Heart left ventricle (tissue), 16 donors: ENCODE measurements at regions not wholly inside any gene's neighbourhood (a gene's known extent, or its start where the extent isn't known, plus 50 kb on each side); places are given as distances from the start of the nearest gene placed in this dataset.

ENCODE experiments used
- ATAC-seq, 4 donors: fragments of 200-7000 bp; cut with Tn5 transposase; one replicate each; pipeline ENCODE4 v1.9.1; 2020 to 2022; ENCODE audit warnings: moderate library complexity in 4 of 4, mild to moderate bottlenecking in 3 of 4, moderate number of reproducible peaks in 1 of 4
- DNase-seq, 5 donors: peaks; one replicate each; pipeline ENCODE4 v3.0.0-alpha.2; 2020
- H3K27ac ChIP-seq, 12 donors: fragments of 200-600 bp; sonication (generic) in 4 of 12; one replicate each; pipeline versions ENCODE4 v1.5.0 to v1.8.0; 2016 to 2022; ENCODE audit warnings: mild to moderate bottlenecking in 2 of 12
- H3K27me3 ChIP-seq, 9 donors: fragments of 200-600 bp; sonication (generic) in 2 of 9; one replicate each; pipeline versions ENCODE4 v1.5.1 to v1.8.0; 2016 to 2022; ENCODE audit warnings: mild to moderate bottlenecking in 3 of 9
- H3K36me3 ChIP-seq, 9 donors: fragments of 200-600 bp; sonication (generic) in 2 of 9; one replicate each; pipeline versions ENCODE4 v1.5.0 to v1.8.0; 2018 to 2022; ENCODE audit warnings: mild to moderate bottlenecking in 2 of 9
- H3K4me1 ChIP-seq, 12 donors: fragments of 200-600 bp; sonication (generic) in 4 of 12; one replicate each; pipeline versions ENCODE4 v1.5.0 to v1.8.0; 2016 to 2022; ENCODE audit warnings: mild to moderate bottlenecking in 3 of 12
- H3K4me3 ChIP-seq, 12 donors: fragments of 200-600 bp; sonication (generic) in 4 of 12; one replicate each; pipeline versions ENCODE4 v1.5.0 to v1.8.0; 2017 to 2022; ENCODE audit warnings: mild to moderate bottlenecking in 9 of 12, moderate library complexity in 4 of 12
- H3K9me3 ChIP-seq, 12 donors: fragments of 200-600 bp; sonication (generic) in 4 of 12; one replicate each; pipeline versions ENCODE4 v1.5.0 to v1.8.0; 2016 to 2022; ENCODE audit warnings: mild to moderate bottlenecking in 1 of 12
- CTCF ChIP-seq, 12 donors: fragments of 200-600 bp; sonication (generic) in 4 of 12; IDR thresholded peaks; one replicate each; pipeline versions ENCODE4 v1.5.0 to v1.8.0; 2018 to 2022; ENCODE audit warnings: antibody characterized with exemption in 12 of 12, mild to moderate bottlenecking in 5 of 12
- POLR2A ChIP-seq, 2 donors: fragments of 450-650 bp; IDR thresholded peaks; one replicate each; pipeline ENCODE4 v1.6.1; 2017; ENCODE audit warnings: antibody characterized with exemption in 2 of 2, mild to moderate bottlenecking in 2 of 2, moderate library complexity in 2 of 2
- WGBS, 4 donors: extraction: QIAGEN DNeasy Blood & Tissue Kit in 2 of 4; methylation state at CpG; one replicate each; pipeline versions ENCODE4 v1.1.5 to v1.1.7; 2013 to 2018; 5-methylcytosine and 5-hydroxymethylcytosine counted together
- intact Hi-C, 10 donors: fragments of 100-400 bp; cut with DNase I; formaldehyde crosslinking; loops; one replicate each; pipeline versions ENCODE4 v1.11.1 to v1.14.2; 2022
- donor health status: ischemic (EF 13 %, LVEDD 7.1; RV severe dilation, severe dysfunction).
- donor health status: healthy with polysubstance abuse.
- donor health status: DM: no; HTN: yes; CAD: no.
- donor health status: DM: no; HTN: no; CAD: no.
- donor health status: ischemic (EF 25% LVEDD 6.9; RV normal size, moderate dysfunction).
- donor health status: ischemic (EF 25% LVEDD 5.7; RV mildly dilated, moderate dysfunction).
- donor health status: healthy.
- donor health status: DM: yes; HTN: yes; CAD: no.
- donor health status: ischemic (EF 35%, LVEDD 5.7; RV mildly dilated, moderate dysfunction).
- donor health status: nonischemic (EF 11% LVEDD 7.7; RV severe dilation, severe dysfunction).
- donor health status: DM: yes; HTN: yes; CAD: no.
- donor health status: PGD.
- donor health status: ischemic (EF 29% LVEDD 5.4; RV normal size, mild dysfunction).
- donor health status: nonischemic (EF 23%, LVEDD 6.1; RV moderate dilation, normal function).

DNA sequence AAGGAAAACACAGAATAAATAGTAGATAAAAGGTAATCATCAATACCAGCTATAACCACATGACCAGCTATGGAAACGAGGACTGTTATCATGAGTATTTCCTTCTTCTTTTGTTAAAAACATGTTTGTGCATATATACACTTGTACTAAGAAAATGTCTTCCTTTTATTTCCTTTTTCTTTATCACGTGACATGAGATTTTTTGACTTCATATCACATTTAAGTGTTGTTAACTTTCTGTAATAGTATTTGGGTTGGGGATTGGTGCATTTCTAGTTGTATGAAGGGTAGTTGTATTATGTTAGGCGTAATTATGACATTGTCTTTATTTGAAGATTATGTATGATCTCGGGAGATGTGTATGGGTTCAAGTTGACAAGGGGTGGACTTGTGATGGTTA is 278.5 kb upstream of the ZNF385D start:
- intact Hi-C loops = no loop called here
- DNase-seq (no peak), ATAC-seq (no peak)
- 79 to 87% (median 83%) methylated on average over 4 of the region's 4 CpGs for WGBS, 4 donors
- Histone ChIP-seq H3K4me1 (no peaks in the 10 kb centered on the region), H3K9me3 (no peaks in the 10 kb centered on the region), H3K36me3 (no peaks in the 10 kb centered on the region), H3K27ac (no peak overlapping the region), H3K4me3 (no peak overlapping the region), H3K27me3 (no peaks in the 10 kb centered on the region)
- no peak for TF ChIP-seq CTCF (IDR thresholded peaks at IDR 0.05)

GRCh38 chr3:22039161-22039560 is 288.2 kb upstream of the ZNF385D start:
- DNase-seq = no peak
- Histone ChIP-seq H3K36me3 (no peaks in the 10 kb centered on the region), H3K4me3 (no peak overlapping the region), H3K27me3 (no peaks in the 10 kb centered on the region), H3K4me1 (no peaks in the 10 kb centered on the region), H3K27ac (no peak overlapping the region), H3K9me3 (no peaks in the 10 kb centered on the region)
- ATAC-seq = no peak
- TF ChIP-seq CTCF (IDR thresholded peaks at IDR 0.05) (no peak), POLR2A (IDR thresholded peaks at IDR 0.05) (no peak)
- intact Hi-C loops = no loop called here

DNA sequence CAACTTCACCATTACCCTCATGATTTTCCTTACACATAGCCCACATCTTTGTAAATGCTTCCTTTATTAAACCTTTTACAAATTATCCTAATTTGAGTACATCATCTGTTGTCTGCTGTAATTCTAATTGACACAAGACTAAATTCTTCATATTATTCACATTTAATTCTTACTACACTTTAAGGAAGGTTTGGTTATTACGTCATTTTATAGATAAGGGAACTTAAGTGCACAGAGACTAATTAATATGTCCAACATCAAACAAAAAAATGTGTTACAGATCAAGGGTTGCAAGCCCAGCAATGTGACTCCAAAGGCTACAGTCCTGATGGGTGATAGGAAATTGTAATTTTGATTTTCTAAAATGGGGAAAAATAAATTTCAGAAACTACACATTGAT is 289.1 kb upstream of the ZNF385D start:
- no peaks in the 10 kb centered on the region for H3K36me3 ChIP-seq
- H3K27ac ChIP-seq = no peak overlapping the region
- no peaks in the 10 kb centered on the region for H3K9me3 ChIP-seq
- no peak for TF ChIP-seq POLR2A (IDR thresholded peaks at IDR 0.05)
- no peaks in the 10 kb centered on the region for H3K4me1 ChIP-seq
- WGBS, 4 donors = 69 to 81% (median 78%) methylated on average over 1 of the region's 1 CpG
- H3K4me3 ChIP-seq = no peak overlapping the region
- intact Hi-C loops = no loop called here
- DNase-seq = no peak
- ATAC-seq = no peak
- H3K27me3 ChIP-seq = no peaks in the 10 kb centered on the region

DNA sequence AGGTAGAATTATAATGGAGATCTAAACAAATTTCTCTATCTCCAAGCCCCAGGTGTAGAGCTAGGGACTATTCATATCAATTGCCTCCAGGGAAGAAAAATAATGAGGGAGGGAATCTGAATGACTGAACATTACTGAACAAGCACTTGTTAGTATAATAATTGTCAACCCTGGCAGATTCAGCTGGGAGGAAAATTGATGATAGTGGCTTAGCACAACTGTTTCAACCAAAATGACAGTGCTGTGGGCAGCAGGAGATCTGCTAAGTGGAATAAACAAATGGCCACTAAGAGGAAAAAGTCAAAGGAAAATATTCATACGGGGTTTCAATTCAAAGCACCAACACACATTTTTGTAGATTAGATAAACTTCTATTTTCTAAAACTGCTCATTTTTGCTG is 294.9 kb upstream of the ZNF385D start:
- Histone ChIP-seq H3K9me3 (peaks cover 0 to 10% (median 0%) of the 10 kb centered on the region in 12 donors), H3K27me3 (no peaks in the 10 kb centered on the region), H3K4me1 (no peaks in the 10 kb centered on the region), H3K36me3 (no peaks in the 10 kb centered on the region), H3K4me3 (no peak overlapping the region), H3K27ac (no peak overlapping the region)
- ATAC-seq (no peak), DNase-seq (no peak)
- intact Hi-C loops = no loop called here
- WGBS, 4 donors = 22 to 79% (median 48%) methylated on average over 1 of the region's 1 CpG
- TF ChIP-seq CTCF (IDR thresholded peaks at IDR 0.05) (no peak), POLR2A (IDR thresholded peaks at IDR 0.05) (no peak)

DNA sequence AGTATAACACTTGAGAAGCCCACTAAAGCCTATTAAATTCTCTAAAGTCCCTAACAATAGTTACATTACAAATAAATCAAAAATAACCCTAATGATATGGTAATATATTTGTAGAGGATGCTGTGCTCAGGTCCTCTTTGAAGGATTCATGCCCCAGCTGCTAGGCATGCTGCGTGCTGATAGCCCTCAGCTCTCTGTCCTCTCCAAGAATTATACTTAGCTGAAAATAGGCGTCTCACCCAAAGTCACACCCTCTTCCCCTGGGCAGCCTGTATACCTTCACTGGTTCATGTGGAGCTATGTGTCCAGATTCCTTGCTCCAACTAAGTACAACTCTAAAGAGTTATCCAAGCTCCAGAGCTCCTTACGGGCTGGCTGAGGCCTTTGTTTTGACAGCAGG is 312.5 kb upstream of the ZNF385D start:
- no peak for DNase-seq
- Histone ChIP-seq H3K27me3 (no peaks in the 10 kb centered on the region), H3K27ac (no peak overlapping the region), H3K4me1 (no peaks in the 10 kb centered on the region), H3K36me3 (no peaks in the 10 kb centered on the region), H3K4me3 (no peak overlapping the region), H3K9me3 (no peaks in the 10 kb centered on the region)
- intact Hi-C loops = no loop called here
- no peak for ATAC-seq
- 76 to 85% (median 81%) methylated on average over 3 of the region's 3 CpGs for WGBS, 4 donors
- no peak for TF ChIP-seq CTCF (IDR thresholded peaks at IDR 0.05)
